ENCODE measurements at regions not wholly inside any gene's neighbourhood (a gene's known extent, or its start where the extent isn't known, plus 50 kb on each side); places are given as distances from the start of the nearest gene placed in this dataset.

- no peak for DNase-seq (ENCODE audit: low read depth in 3 of 3)
Observed at GRCh38 chr15:94606286-94606685, 374.9 kb downstream of the MCTP2 start.

GRCh38 chr15:94607176-94607654 is 375.9 kb downstream of the MCTP2 start:
- DNase-seq (ENCODE audit: low read depth in 3 of 3): no peak

- DNase-seq (ENCODE audit: low read depth in 3 of 3): no peak
Observed at GRCh38 chr15:94610069-94610468, 378.7 kb downstream of the MCTP2 start.

- no peak for DNase-seq (ENCODE audit: low read depth in 3 of 3)
Observed at GRCh38 chr15:94610485-94610884, 379.1 kb downstream of the MCTP2 start.

- DNase-seq (ENCODE audit: low read depth in 3 of 3): no peak
Observed at GRCh38 chr15:94611656-94612055, 380.3 kb downstream of the MCTP2 start.

GRCh38 chr15:94615688-94616087 is 384.3 kb downstream of the MCTP2 start:
- no peak for DNase-seq (ENCODE audit: low read depth in 3 of 3)

GRCh38 chr15:94620632-94621031 is 389.3 kb downstream of the MCTP2 start:
- DNase-seq (ENCODE audit: low read depth in 3 of 3): no peak

GRCh38 chr15:94621736-94622135 is 390.4 kb downstream of the MCTP2 start:
- DNase-seq (ENCODE audit: low read depth in 3 of 3): no peak

GRCh38 chr15:94626949-94627348 is 395.6 kb downstream of the MCTP2 start:
- DNase-seq (ENCODE audit: low read depth in 3 of 3): no peak

- DNase-seq (ENCODE audit: low read depth in 3 of 3): no peak
Observed at GRCh38 chr15:94631608-94632007, 400.2 kb downstream of the MCTP2 start.

GRCh38 chr15:94638183-94638582 is 406.8 kb downstream of the MCTP2 start:
- DNase-seq (ENCODE audit: low read depth in 3 of 3): no peak

- DNase-seq (ENCODE audit: low read depth in 3 of 3): no peak
Observed at GRCh38 chr15:94639701-94640100, 408.3 kb downstream of the MCTP2 start.

GRCh38 chr15:94644433-94644832 is 413.1 kb downstream of the MCTP2 start:
- no peak for DNase-seq (ENCODE audit: low read depth in 3 of 3)

- no peak for DNase-seq (ENCODE audit: low read depth in 3 of 3)
Observed at GRCh38 chr15:94653071-94653470, 421.7 kb downstream of the MCTP2 start.

GRCh38 chr15:94655249-94655880 is 424.0 kb downstream of the MCTP2 start:
- no peak for DNase-seq (ENCODE audit: low read depth in 3 of 3)

GRCh38 chr15:94665676-94666441 is 434.5 kb downstream of the MCTP2 start:
- no peak for DNase-seq (ENCODE audit: low read depth in 3 of 3)

- DNase-seq (ENCODE audit: low read depth in 3 of 3): no peak
Observed at GRCh38 chr15:94666553-94666952, 435.2 kb downstream of the MCTP2 start.

- no peak for DNase-seq (ENCODE audit: low read depth in 3 of 3)
Observed at GRCh38 chr15:94667109-94667508, 435.7 kb downstream of the MCTP2 start.

- DNase-seq (ENCODE audit: low read depth in 3 of 3): no peak
Observed at GRCh38 chr15:94670438-94671034, 439.2 kb downstream of the MCTP2 start.

- no peak for DNase-seq (ENCODE audit: low read depth in 3 of 3)
Observed at GRCh38 chr15:94671858-94672532, 440.6 kb downstream of the MCTP2 start.

- no peak for DNase-seq (ENCODE audit: low read depth in 3 of 3)
Observed at GRCh38 chr15:94673801-94674200, 442.4 kb downstream of the MCTP2 start.

- DNase-seq (ENCODE audit: low read depth in 3 of 3): no peak
Observed at GRCh38 chr15:94674296-94674695, 442.9 kb downstream of the MCTP2 start.

Measured in stimulated activated CD4-positive, alpha-beta T cell treated with anti-CD3 and anti-CD28 coated beads, TNF-alpha, amount 100 ng/mL, for 48 hours (primary cell).